Nephron progenitor cell (in vitro differentiated cells): ENCODE measurements at regions not wholly inside any gene's neighbourhood (a gene's known extent, or its start where the extent isn't known, plus 50 kb on each side); places are given as distances from the start of the nearest gene placed in this dataset.
"Not testable (repeated sequence)": the region's sequence is repeated elsewhere in the genome, so short reads cannot be mapped to it uniquely, and the experiment has no call there.

Experiments
- DNase-seq: peaks from one replicate; pipeline ENCODE4 v3.0.0; 2021
- H3K27ac Mint-ChIP-seq: 2 replicates; pipeline ENCODE4 v1.8.0; 2021; ENCODE audit warnings: mild to moderate bottlenecking, moderate library complexity, mixed read lengths
- H3K27me3 Mint-ChIP-seq: 2 replicates; pipeline ENCODE4 v1.8.0; 2021; ENCODE audit warnings: mild to moderate bottlenecking, low read depth, mixed read lengths; ENCODE audit not compliant: poor library complexity
- H3K36me3 Mint-ChIP-seq: 2 replicates; pipeline ENCODE4 v1.8.0; 2021; ENCODE audit warnings: low read depth, mixed read lengths
- H3K4me1 Mint-ChIP-seq: 2 replicates; pipeline ENCODE4 v1.8.0; 2021; ENCODE audit warnings: mixed read lengths
- H3K4me3 Mint-ChIP-seq: 2 replicates; pipeline ENCODE4 v1.8.0; 2021; ENCODE audit warnings: mild to moderate bottlenecking, moderate library complexity, mixed read lengths
- H3K9me3 Mint-ChIP-seq: 2 replicates; pipeline ENCODE4 v1.8.0; 2021; ENCODE audit warnings: mild to moderate bottlenecking, moderate library complexity, mixed read lengths
- CTCF ChIP-seq: fragments of 200-600 bp; sonication (generic); IDR thresholded peaks from 2 replicates; pipeline ENCODE4 v1.5.0; 2021; ENCODE audit warnings: antibody characterized with exemption

GRCh38 chr5:116880150-116880549 is 305.5 kb upstream of the SEMA6A start:
- H3K9me3 Mint-ChIP-seq, result no peaks in the 10 kb centered on the region
- no peak overlapping the region for H3K4me3 Mint-ChIP-seq
- H3K4me1 Mint-ChIP-seq, result peaks cover 10% of the 10 kb centered on the region
- TF ChIP-seq CTCF, result no peak
- no peak for DNase-seq
- peaks cover 4% of the 10 kb centered on the region for H3K27me3 Mint-ChIP-seq
- peak overlapping the region; percentile 74 for H3K27ac Mint-ChIP-seq
- H3K36me3 Mint-ChIP-seq, result peaks cover 11% of the 10 kb centered on the region

- Mint-ChIP-seq H3K27me3 (peaks cover 4% of the 10 kb centered on the region), H3K4me1 (no peaks in the 10 kb centered on the region), H3K9me3 (no peaks in the 10 kb centered on the region), H3K4me3 (no peak overlapping the region), H3K36me3 (peaks cover 11% of the 10 kb centered on the region), H3K27ac (no peak overlapping the region)
- DNase-seq, result no peak
- TF ChIP-seq CTCF, result no peak
Measured at GRCh38 chr5:116876240-116876840, 301.7 kb upstream of the SEMA6A start.

- Mint-ChIP-seq H3K27ac (no peak overlapping the region), H3K36me3 (peaks cover 7% of the 10 kb centered on the region), H3K4me3 (no peak overlapping the region), H3K4me1 (no peaks in the 10 kb centered on the region), H3K27me3 (peaks cover 4% of the 10 kb centered on the region), H3K9me3 (peaks cover 12% of the 10 kb centered on the region)
- no peak for TF ChIP-seq CTCF
- DNase-seq, result no peak
Measured at GRCh38 chr5:116872986-116873385, 298.4 kb upstream of the SEMA6A start.

- Mint-ChIP-seq H3K9me3 (peaks cover 12% of the 10 kb centered on the region), H3K27me3 (peaks cover 4% of the 10 kb centered on the region), H3K27ac (no peak overlapping the region), H3K4me1 (no peaks in the 10 kb centered on the region), H3K4me3 (no peak overlapping the region), H3K36me3 (peaks cover 4% of the 10 kb centered on the region)
- no peak for TF ChIP-seq CTCF
- no peak for DNase-seq
Measured at GRCh38 chr5:116872486-116872885, 297.9 kb upstream of the SEMA6A start.

GRCh38 chr5:116867825-116868224 is 293.2 kb upstream of the SEMA6A start:
- H3K27ac Mint-ChIP-seq, H3K27me3 Mint-ChIP-seq: not testable (repeated sequence)

GRCh38 chr5:116865651-116866050 is 291.0 kb upstream of the SEMA6A start:
- Mint-ChIP-seq H3K27ac (no peak overlapping the region), H3K4me1 (peaks cover 48% of the 10 kb centered on the region), H3K36me3 (no peaks in the 10 kb centered on the region), H3K9me3 (peaks cover 12% of the 10 kb centered on the region), H3K27me3 (no peaks in the 10 kb centered on the region), H3K4me3 (no peak overlapping the region)
- TF ChIP-seq CTCF, result no peak
- no peak for DNase-seq

More at GRCh38 chr5:116867825-116868224, 293.2 kb upstream of the SEMA6A start:
- H3K4me3 Mint-ChIP-seq, H3K36me3 Mint-ChIP-seq, DNase-seq: not testable (repeated sequence)
- Mint-ChIP-seq H3K4me1 (peaks cover 34% of the 10 kb centered on the region), H3K9me3 (peaks cover 12% of the 10 kb centered on the region)
